Stomach (tissue), 8 donors: ENCODE measurements at regions not wholly inside any gene's neighbourhood (a gene's known extent, or its start where the extent isn't known, plus 50 kb on each side); places are given as distances from the start of the nearest gene placed in this dataset.

Source experiments
- DNase-seq, 2 donors: peaks; one replicate each; pipeline versions ENCODE4 v3.0.0 to v3.0.0-alpha.2; 2013 to 2019
- H3K27ac ChIP-seq, 5 donors: fragments of 200-600 bp in 4 of 5; sonication (generic) in 4 of 5; one replicate each; pipeline ENCODE4 v1.5.1; 2013 to 2019; ENCODE audit warnings: mild to moderate bottlenecking in 1 of 5, moderate library complexity in 1 of 5
- H3K27me3 ChIP-seq, 3 donors: fragments of 200-600 bp; sonication (generic); one replicate each; pipeline ENCODE4 v1.5.1; 2017 to 2019; ENCODE audit warnings: mixed run types in 1 of 3
- H3K36me3 ChIP-seq, 4 donors: fragments of 200-600 bp; sonication (generic); 1 replicate in 3 of 4; 2 replicates in 1 of 4; pipeline ENCODE4 v1.5.1; 2016 to 2019
- H3K4me1 ChIP-seq, 4 donors: fragments of 200-600 bp; sonication (generic); one replicate each; pipeline ENCODE4 v1.5.1; 2016 to 2019
- H3K4me3 ChIP-seq, 4 donors: fragments of 200-600 bp; sonication (generic) in 3 of 4; one replicate each; pipeline ENCODE4 v1.5.1; 2016 to 2019; ENCODE audit warnings: mild to moderate bottlenecking in 1 of 4
- H3K9me3 ChIP-seq, 4 donors: fragments of 200-600 bp; sonication (generic); one replicate each; pipeline ENCODE4 v1.5.1; 2016 to 2019
- CTCF ChIP-seq, 7 experiments: fragments of 450-650 bp in 4 of 7; fragments of 200-600 bp in 3 of 7; sonication (generic) in 3 of 7; IDR thresholded peaks; one replicate each; pipeline ENCODE4 v1.5.1; 2016 to 2019; ENCODE audit warnings: antibody characterized with exemption in 7 of 7, control low read depth in 2 of 7, mild to moderate bottlenecking in 1 of 7
- EP300 ChIP-seq: sonication (generic); formaldehyde crosslinking; IDR thresholded peaks from one replicate; pipeline ENCODE4 v1.6.1; 2017; ENCODE audit warnings: antibody characterized with exemption
- POLR2A ChIP-seq, 4 donors: fragments of 450-650 bp; IDR thresholded peaks; one replicate each; pipeline ENCODE4 v1.6.1; 2016; ENCODE audit warnings: antibody characterized with exemption in 4 of 4, control low read depth in 2 of 4, mild to moderate bottlenecking in 1 of 4, moderate library complexity in 1 of 4
- POLR2AphosphoS5 ChIP-seq, 3 donors: sonication (generic); formaldehyde crosslinking; IDR thresholded peaks; one replicate each; pipeline ENCODE4 v1.6.1; 2016; ENCODE audit warnings: antibody characterized with exemption in 3 of 3
- WGBS, 5 donors: extraction: QIAGEN DNeasy Blood & Tissue Kit in 3 of 5; methylation state at CpG; one replicate each; pipeline versions ENCODE4 v1.1.5 to v1.1.7; 2013 to 2018; 5-methylcytosine and 5-hydroxymethylcytosine counted together
- intact Hi-C: fragments of 100-400 bp; cut with DNase I; formaldehyde crosslinking; loops from one replicate; pipeline ENCODE4 v1.15.1; 2023; ENCODE audit warnings: low total_unique reads
- donor health status: healthy with polysubstance abuse.
- donor health status: Bipolar disorder and iron deficiency.
- donor health status: healthy.

GRCh38 chr5:74122979-74123590 is 497.1 kb downstream of the ARHGEF28 start:
- Histone ChIP-seq H3K9me3 (no peaks in the 10 kb centered on the region), H3K27me3 (no peaks in the 10 kb centered on the region), H3K4me1 (peaks cover 0 to 6% (median 0%) of the 10 kb centered on the region in 4 donors), H3K27ac (no peak overlapping the region), H3K4me3 (no peak overlapping the region), H3K36me3 (no peaks in the 10 kb centered on the region)
- TF ChIP-seq CTCF (IDR thresholded peaks at IDR 0.05) (no peak), POLR2AphosphoS5 (IDR thresholded peaks at IDR 0.05) (no peak), POLR2A (IDR thresholded peaks at IDR 0.05) (no peak)
- intact Hi-C loops = no loop called here
- 59 to 73% (median 69%) methylated on average over 6 of the region's 6 CpGs for WGBS, 5 donors
- DNase-seq = no peak

- intact Hi-C loops = no loop called here
- TF ChIP-seq EP300 (no peak), CTCF (IDR thresholded peaks at IDR 0.05) (no peak), POLR2AphosphoS5 (IDR thresholded peaks at IDR 0.05) (no peak), POLR2A (IDR thresholded peaks at IDR 0.05) (no peak)
- Histone ChIP-seq H3K27ac (no peak overlapping the region), H3K36me3 (no peaks in the 10 kb centered on the region), H3K4me3 (no peak overlapping the region), H3K27me3 (no peaks in the 10 kb centered on the region), H3K9me3 (no peaks in the 10 kb centered on the region), H3K4me1 (no peaks in the 10 kb centered on the region)
- WGBS, 5 donors = 71 to 80% (median 75%) methylated on average over 1 of the region's 1 CpG
- DNase-seq = no peak
Measured at GRCh38 chr5:74122175-74122574, 496.2 kb downstream of the ARHGEF28 start.

- intact Hi-C loops = no loop called here
Measured at GRCh38 chr5:74120585-74120984, 494.6 kb downstream of the ARHGEF28 start.

GRCh38 chr5:74118071-74118470 is 492.1 kb downstream of the ARHGEF28 start:
- WGBS, 5 donors = 62 to 96% (median 65%) methylated on average over 2 of the region's 2 CpGs
- no peaks in the 10 kb centered on the region for H3K27me3 ChIP-seq
- H3K4me1 ChIP-seq = peaks cover 0 to 4% (median 0%) of the 10 kb centered on the region in 4 donors
- H3K36me3 ChIP-seq = no peaks in the 10 kb centered on the region
- no peak for TF ChIP-seq POLR2AphosphoS5 (IDR thresholded peaks at IDR 0.05)
- no peak for TF ChIP-seq CTCF (IDR thresholded peaks at IDR 0.05)
- TF ChIP-seq POLR2A (IDR thresholded peaks at IDR 0.05) = no peak
- no peak for TF ChIP-seq EP300
- no peak overlapping the region for H3K27ac ChIP-seq
- intact Hi-C loops = no loop called here
- DNase-seq = no peak
- H3K4me3 ChIP-seq = no peak overlapping the region
- no peaks in the 10 kb centered on the region for H3K9me3 ChIP-seq

More at GRCh38 chr5:74120585-74120984, 494.6 kb downstream of the ARHGEF28 start:
- no peak overlapping the region for H3K27ac ChIP-seq
- no peak for TF ChIP-seq POLR2A (IDR thresholded peaks at IDR 0.05)
- no peak for TF ChIP-seq EP300
- TF ChIP-seq CTCF (IDR thresholded peaks at IDR 0.05) = no peak
- TF ChIP-seq POLR2AphosphoS5 (IDR thresholded peaks at IDR 0.05) = no peak
- WGBS, 5 donors = 93 to 96% (median 96%) methylated on average over 3 of the region's 3 CpGs
- H3K9me3 ChIP-seq = no peaks in the 10 kb centered on the region
- no peaks in the 10 kb centered on the region for H3K36me3 ChIP-seq
- DNase-seq = no peak
- H3K4me3 ChIP-seq = no peak overlapping the region
- H3K4me1 ChIP-seq = no peaks in the 10 kb centered on the region
- H3K27me3 ChIP-seq = no peaks in the 10 kb centered on the region
